ENCODE measurements at regions not wholly inside any gene's neighbourhood (a gene's known extent, or its start where the extent isn't known, plus 50 kb on each side); places are given as distances from the start of the nearest gene placed in this dataset.
A peak's percentile ranks its signal among the peaks of the same experiment; 100 is the strongest.

- H3K27ac Mint-ChIP-seq, result no peak overlapping the region
- DNase-seq (no peak), ATAC-seq (ENCODE audit: low read depth) (no peak)
- no peak overlapping the region for H3K4me3 Mint-ChIP-seq
- no peaks in the 10 kb centered on the region for H3K9me3 Mint-ChIP-seq
- POLR2A ChIA-PET, result no interaction called here
- H3K36me3 Mint-ChIP-seq, result no peaks in the 10 kb centered on the region
- no peaks in the 10 kb centered on the region for H3K4me1 Mint-ChIP-seq
- peaks cover 26% of the 10 kb centered on the region for H3K27me3 Mint-ChIP-seq
These were observed 389.4 kb downstream of the NPIPA8 start for GRCh38 chr16:17947165-17947564.

GRCh38 chr16:17945080-17945601 lies 391.4 kb downstream of the NPIPA8 start:
- no peak overlapping the region for H3K4me3 Mint-ChIP-seq
- peaks cover 28% of the 10 kb centered on the region for H3K27me3 Mint-ChIP-seq
- H3K36me3 Mint-ChIP-seq, result no peaks in the 10 kb centered on the region
- no peaks in the 10 kb centered on the region for H3K9me3 Mint-ChIP-seq
- no peak overlapping the region for H3K27ac Mint-ChIP-seq
- ATAC-seq (ENCODE audit: low read depth) (no peak), DNase-seq (no peak)
- POLR2A ChIA-PET, result no interaction called here
- H3K4me1 Mint-ChIP-seq, result no peaks in the 10 kb centered on the region

- POLR2A ChIA-PET, result no interaction called here
- Mint-ChIP-seq H3K36me3 (no peaks in the 10 kb centered on the region), H3K9me3 (no peaks in the 10 kb centered on the region), H3K27ac (no peak overlapping the region), H3K4me3 (no peak overlapping the region), H3K4me1 (peaks cover 4% of the 10 kb centered on the region), H3K27me3 (peaks cover 22% of the 10 kb centered on the region)
- DNase-seq (no peak), ATAC-seq (ENCODE audit: low read depth) (no peak)
These were observed 392.2 kb downstream of the NPIPA8 start for GRCh38 chr16:17944345-17944744.

GRCh38 chr16:17942067-17942466 lies 394.5 kb downstream of the NPIPA8 start:
- H3K4me1 Mint-ChIP-seq, result peaks cover 10% of the 10 kb centered on the region
- H3K36me3 Mint-ChIP-seq, result no peaks in the 10 kb centered on the region
- ATAC-seq (ENCODE audit: low read depth) (no peak), DNase-seq (no peak)
- no peak overlapping the region for H3K27ac Mint-ChIP-seq
- H3K9me3 Mint-ChIP-seq, result no peaks in the 10 kb centered on the region
- H3K27me3 Mint-ChIP-seq, result peaks cover 8% of the 10 kb centered on the region
- POLR2A ChIA-PET, result no interaction called here
- no peak overlapping the region for H3K4me3 Mint-ChIP-seq

GRCh38 chr16:17940584-17941364 lies 395.8 kb downstream of the NPIPA8 start:
- H3K36me3 Mint-ChIP-seq, result no peaks in the 10 kb centered on the region

GRCh38 chr16:17939723-17940122 lies 396.8 kb downstream of the NPIPA8 start:
- Mint-ChIP-seq H3K9me3 (no peaks in the 10 kb centered on the region), H3K4me1 (peaks cover 10% of the 10 kb centered on the region), H3K27me3 (peaks cover 5% of the 10 kb centered on the region), H3K4me3 (no peak overlapping the region), H3K27ac (peak overlapping the region; percentile 70), H3K36me3 (no peaks in the 10 kb centered on the region)
- no peak for DNase-seq
- ATAC-seq (ENCODE audit: low read depth), result no peak
- POLR2A ChIA-PET, result no interaction called here

More at GRCh38 chr16:17940584-17941364, 395.8 kb downstream of the NPIPA8 start:
- Mint-ChIP-seq H3K27ac (no peak overlapping the region), H3K4me1 (peaks cover 10% of the 10 kb centered on the region), H3K9me3 (no peaks in the 10 kb centered on the region), H3K27me3 (peaks cover 5% of the 10 kb centered on the region), H3K4me3 (no peak overlapping the region)
- POLR2A ChIA-PET, result no interaction called here
- no peak for ATAC-seq (ENCODE audit: low read depth)
- DNase-seq, result no peak

- Mint-ChIP-seq H3K27me3 (peaks cover 4% of the 10 kb centered on the region), H3K4me1 (peaks cover 10% of the 10 kb centered on the region), H3K27ac (peak overlapping the region; percentile 70), H3K4me3 (peak overlapping the region; percentile 74), H3K36me3 (no peaks in the 10 kb centered on the region), H3K9me3 (no peaks in the 10 kb centered on the region)
- ATAC-seq (ENCODE audit: low read depth), result peak; percentile 30
- no peak for DNase-seq
- POLR2A ChIA-PET, result no interaction called here
These were observed 397.4 kb downstream of the NPIPA8 start for GRCh38 chr16:17939122-17939536.

GRCh38 chr16:17938546-17938945 lies 398.0 kb downstream of the NPIPA8 start:
- H3K27ac Mint-ChIP-seq, result no peak overlapping the region
- no peak for ATAC-seq (ENCODE audit: low read depth)
- POLR2A ChIA-PET, result no interaction called here
- no peak overlapping the region for H3K4me3 Mint-ChIP-seq
- H3K27me3 Mint-ChIP-seq, result peaks cover 4% of the 10 kb centered on the region
- H3K36me3 Mint-ChIP-seq, result no peaks in the 10 kb centered on the region
- H3K9me3 Mint-ChIP-seq, result peaks cover 1% of the 10 kb centered on the region
- no peak for DNase-seq
- peaks cover 10% of the 10 kb centered on the region for H3K4me1 Mint-ChIP-seq

GRCh38 chr16:17936766-17937402 lies 399.7 kb downstream of the NPIPA8 start:
- POLR2A ChIA-PET, result no interaction called here
- no peak overlapping the region for H3K27ac Mint-ChIP-seq
- ATAC-seq (ENCODE audit: low read depth) (no peak), DNase-seq (no peak)
- no peaks in the 10 kb centered on the region for H3K36me3 Mint-ChIP-seq
- H3K9me3 Mint-ChIP-seq, result peaks cover 3% of the 10 kb centered on the region
- H3K4me1 Mint-ChIP-seq, result peaks cover 10% of the 10 kb centered on the region
- H3K27me3 Mint-ChIP-seq, result peaks cover 2% of the 10 kb centered on the region
- no peak overlapping the region for H3K4me3 Mint-ChIP-seq

GRCh38 chr16:17930280-17930679 lies 406.3 kb downstream of the NPIPA8 start:
- POLR2A ChIA-PET, result no interaction called here
- peaks cover 2% of the 10 kb centered on the region for H3K27me3 Mint-ChIP-seq
- H3K36me3 Mint-ChIP-seq, result no peaks in the 10 kb centered on the region
- H3K9me3 Mint-ChIP-seq, result peaks cover 3% of the 10 kb centered on the region
- ATAC-seq (ENCODE audit: low read depth) (no peak), DNase-seq (no peak)
- H3K4me3 Mint-ChIP-seq, result no peak overlapping the region
- no peaks in the 10 kb centered on the region for H3K4me1 Mint-ChIP-seq
- H3K27ac Mint-ChIP-seq, result no peak overlapping the region

GRCh38 chr16:17926866-17927399 lies 409.6 kb downstream of the NPIPA8 start:
- Mint-ChIP-seq H3K27me3 (peaks cover 6% of the 10 kb centered on the region), H3K4me3 (no peak overlapping the region), H3K9me3 (no peaks in the 10 kb centered on the region), H3K4me1 (no peaks in the 10 kb centered on the region), H3K27ac (no peak overlapping the region), H3K36me3 (no peaks in the 10 kb centered on the region)
- POLR2A ChIA-PET, result no interaction called here
- ATAC-seq (ENCODE audit: low read depth) (no peak), DNase-seq (no peak)

GRCh38 chr16:17926461-17926860 lies 410.1 kb downstream of the NPIPA8 start:
- POLR2A ChIA-PET, result no interaction called here
- ATAC-seq (ENCODE audit: low read depth), result no peak
- Mint-ChIP-seq H3K4me3 (no peak overlapping the region), H3K4me1 (no peaks in the 10 kb centered on the region), H3K27me3 (peaks cover 6% of the 10 kb centered on the region), H3K9me3 (no peaks in the 10 kb centered on the region), H3K27ac (no peak overlapping the region), H3K36me3 (no peaks in the 10 kb centered on the region)
- DNase-seq, result no peak

GRCh38 chr16:17925761-17926160 lies 410.8 kb downstream of the NPIPA8 start:
- Mint-ChIP-seq H3K27me3 (peaks cover 6% of the 10 kb centered on the region), H3K4me1 (no peaks in the 10 kb centered on the region), H3K9me3 (no peaks in the 10 kb centered on the region), H3K27ac (no peak overlapping the region), H3K4me3 (no peak overlapping the region), H3K36me3 (no peaks in the 10 kb centered on the region)
- DNase-seq (no peak), ATAC-seq (ENCODE audit: low read depth) (no peak)
- POLR2A ChIA-PET, result no interaction called here

Measured in activated naive CD8-positive, alpha-beta T cell treated with anti-CD3 and anti-CD28 coated beads, Interleukin-2, amount 10 ng/mL, durations not matched to agents 7 days and 5 days (primary cell).